SK-MEL-5 (cell line): ENCODE measurements at regions not wholly inside any gene's neighbourhood (a gene's known extent, or its start where the extent isn't known, plus 50 kb on each side); places are given as distances from the start of the nearest gene placed in this dataset.
"Not testable (repeated sequence)": the region's sequence is repeated elsewhere in the genome, so short reads cannot be mapped to it uniquely, and the experiment has no call there.

ENCODE experiments used
- DNase-seq: peaks from one replicate; pipeline ENCODE4 v3.0.0-alpha.2; 2016; ENCODE audit warnings: low read depth, low spot score
- in situ Hi-C: cut with HindIII; loops from 2 replicates; pipeline ENCODE4 v1.10.0; 2016; ENCODE audit warnings: low sequenced_read_pairs, high pct_unique_total_duplicates, low pct_unique_long_range_greater_than_20kb

- no peak for DNase-seq
- in situ Hi-C loops, result no loop called here
Observed at GRCh38 chr14:105853907-105854599, 327.7 kb downstream of the TMEM121 start.

GRCh38 chr14:105854600-105855245 is 328.3 kb downstream of the TMEM121 start:
- in situ Hi-C loops, result no loop called here
- no peak for DNase-seq

GRCh38 chr14:105855246-105855892 is 329.0 kb downstream of the TMEM121 start:
- DNase-seq, result no peak
- in situ Hi-C loops, result no loop called here

- DNase-seq, result no peak
- in situ Hi-C loops, result no loop called here
Observed at GRCh38 chr14:105855893-105856675, 329.7 kb downstream of the TMEM121 start.

GRCh38 chr14:105856676-105857219 is 330.4 kb downstream of the TMEM121 start:
- in situ Hi-C loops, result no loop called here
- DNase-seq, result no peak

GRCh38 chr14:105857220-105857825 is 330.9 kb downstream of the TMEM121 start:
- in situ Hi-C loops, result no loop called here
- no peak for DNase-seq

GRCh38 chr14:105857826-105858675 is 331.7 kb downstream of the TMEM121 start:
- no peak for DNase-seq

GRCh38 chr14:105858676-105859025 is 332.3 kb downstream of the TMEM121 start:
- DNase-seq, result no peak
- in situ Hi-C loops, result no loop called here

More at GRCh38 chr14:105857826-105858675, 331.7 kb downstream of the TMEM121 start:
- in situ Hi-C loops, result no loop called here

GRCh38 chr14:105859073-105859716 is 332.8 kb downstream of the TMEM121 start:
- DNase-seq, in situ Hi-C loops: not testable (repeated sequence)

- in situ Hi-C loops, result no loop called here
- no peak for DNase-seq
Observed at GRCh38 chr14:105859717-105860614, 333.6 kb downstream of the TMEM121 start.

- no peak for DNase-seq
- in situ Hi-C loops, result no loop called here
Observed at GRCh38 chr14:105860615-105861580, 334.5 kb downstream of the TMEM121 start.

GRCh38 chr14:105861985-105862465 is 335.6 kb downstream of the TMEM121 start:
- DNase-seq, result no peak
- in situ Hi-C loops, result no loop called here

GRCh38 chr14:105862581-105863239 is 336.3 kb downstream of the TMEM121 start:
- no peak for DNase-seq
- in situ Hi-C loops, result no loop called here
